Nephron progenitor cell (in vitro differentiated cells): ENCODE measurements at regions not wholly inside any gene's neighbourhood (a gene's known extent, or its start where the extent isn't known, plus 50 kb on each side); places are given as distances from the start of the nearest gene placed in this dataset.

Experiments
- DNase-seq: peaks from one replicate; pipeline ENCODE4 v3.0.0; 2021
- H3K27ac Mint-ChIP-seq: 2 replicates; pipeline ENCODE4 v1.8.0; 2021; ENCODE audit warnings: mild to moderate bottlenecking, moderate library complexity, mixed read lengths
- H3K27me3 Mint-ChIP-seq: 2 replicates; pipeline ENCODE4 v1.8.0; 2021; ENCODE audit warnings: mild to moderate bottlenecking, low read depth, mixed read lengths; ENCODE audit not compliant: poor library complexity
- H3K36me3 Mint-ChIP-seq: 2 replicates; pipeline ENCODE4 v1.8.0; 2021; ENCODE audit warnings: low read depth, mixed read lengths
- H3K4me1 Mint-ChIP-seq: 2 replicates; pipeline ENCODE4 v1.8.0; 2021; ENCODE audit warnings: mixed read lengths
- H3K4me3 Mint-ChIP-seq: 2 replicates; pipeline ENCODE4 v1.8.0; 2021; ENCODE audit warnings: mild to moderate bottlenecking, moderate library complexity, mixed read lengths
- H3K9me3 Mint-ChIP-seq: 2 replicates; pipeline ENCODE4 v1.8.0; 2021; ENCODE audit warnings: mild to moderate bottlenecking, moderate library complexity, mixed read lengths
- CTCF ChIP-seq: fragments of 200-600 bp; sonication (generic); IDR thresholded peaks from 2 replicates; pipeline ENCODE4 v1.5.0; 2021; ENCODE audit warnings: antibody characterized with exemption

GRCh38 chr4:147328756-147329446 is 152.0 kb upstream of the EDNRA start:
- peaks cover 20% of the 10 kb centered on the region for H3K4me1 Mint-ChIP-seq
- H3K27me3 Mint-ChIP-seq = peaks cover 4% of the 10 kb centered on the region
- no peak overlapping the region for H3K27ac Mint-ChIP-seq
- H3K4me3 Mint-ChIP-seq = no peak overlapping the region
- H3K36me3 Mint-ChIP-seq = no peaks in the 10 kb centered on the region
- no peak for DNase-seq
- no peak for TF ChIP-seq CTCF
- H3K9me3 Mint-ChIP-seq = no peaks in the 10 kb centered on the region

- no peaks in the 10 kb centered on the region for H3K36me3 Mint-ChIP-seq
- DNase-seq = no peak
- H3K4me1 Mint-ChIP-seq = peaks cover 16% of the 10 kb centered on the region
- H3K4me3 Mint-ChIP-seq = no peak overlapping the region
- H3K9me3 Mint-ChIP-seq = no peaks in the 10 kb centered on the region
- TF ChIP-seq CTCF = no peak
- peaks cover 4% of the 10 kb centered on the region for H3K27me3 Mint-ChIP-seq
- no peak overlapping the region for H3K27ac Mint-ChIP-seq
These were observed 148.8 kb upstream of the EDNRA start for GRCh38 chr4:147332091-147332490.

- DNase-seq = no peak
- Mint-ChIP-seq H3K9me3 (no peaks in the 10 kb centered on the region), H3K4me3 (no peak overlapping the region), H3K36me3 (no peaks in the 10 kb centered on the region), H3K27ac (no peak overlapping the region), H3K4me1 (peaks cover 16% of the 10 kb centered on the region), H3K27me3 (no peaks in the 10 kb centered on the region)
- TF ChIP-seq CTCF = no peak
These were observed 146.4 kb upstream of the EDNRA start for GRCh38 chr4:147334478-147334877.

GRCh38 chr4:147335183-147335582 is 145.7 kb upstream of the EDNRA start:
- Mint-ChIP-seq H3K4me3 (no peak overlapping the region), H3K27me3 (no peaks in the 10 kb centered on the region), H3K27ac (no peak overlapping the region), H3K36me3 (no peaks in the 10 kb centered on the region), H3K4me1 (peaks cover 17% of the 10 kb centered on the region), H3K9me3 (no peaks in the 10 kb centered on the region)
- DNase-seq = no peak
- TF ChIP-seq CTCF = no peak

- Mint-ChIP-seq H3K36me3 (no peaks in the 10 kb centered on the region), H3K27ac (no peak overlapping the region), H3K4me3 (no peak overlapping the region), H3K9me3 (no peaks in the 10 kb centered on the region), H3K4me1 (peaks cover 24% of the 10 kb centered on the region), H3K27me3 (no peaks in the 10 kb centered on the region)
- DNase-seq = no peak
- TF ChIP-seq CTCF = no peak
These were observed 144.6 kb upstream of the EDNRA start for GRCh38 chr4:147336252-147336651.

- no peak for DNase-seq
- Mint-ChIP-seq H3K4me1 (peaks cover 14% of the 10 kb centered on the region), H3K4me3 (no peak overlapping the region), H3K36me3 (no peaks in the 10 kb centered on the region), H3K9me3 (peaks cover 7% of the 10 kb centered on the region), H3K27me3 (peaks cover 6% of the 10 kb centered on the region), H3K27ac (peak overlapping the region; percentile 54)
- no peak for TF ChIP-seq CTCF
These were observed 141.8 kb upstream of the EDNRA start for GRCh38 chr4:147339100-147339499.
